GM23338 (cell line): ENCODE measurements at regions not wholly inside any gene's neighbourhood (a gene's known extent, or its start where the extent isn't known, plus 50 kb on each side); places are given as distances from the start of the nearest gene placed in this dataset.

Experiments
- CREB1 ChIP-seq: fragments of 250-450 bp; sonication (Bioruptor Pico); IDR thresholded peaks from 2 replicates; pipeline ENCODE4 v1.5.0; 2020; ENCODE audit warnings: low read depth, mild to moderate bottlenecking, moderate library complexity
- ETS1 ChIP-seq: IDR thresholded peaks from 2 replicates; pipeline ENCODE4 v1.6.1; 2016; ENCODE audit warnings: antibody characterized with exemption
- POLR2AphosphoS5 ChIP-seq: IDR thresholded peaks from 2 replicates; pipeline ENCODE4 v1.6.1; 2016; ENCODE audit warnings: antibody characterized with exemption, low read depth
- REST ChIP-seq: IDR thresholded peaks from one replicate; pipeline ENCODE4 v1.6.1; 2018; ENCODE audit warnings: antibody characterized with exemption; ENCODE audit not compliant: unreplicated experiment
- ZNF331 ChIP-seq: fragments of 250-450 bp; sonication (Bioruptor Pico); IDR thresholded peaks from 2 replicates; pipeline ENCODE4 v1.5.0; 2020; ENCODE audit warnings: low read depth, mild to moderate bottlenecking, moderate library complexity
- TF ChIP-seq, protein P1 (sequence below): fragments of 250-450 bp; sonication (Bioruptor Pico); IDR thresholded peaks from 2 replicates; pipeline ENCODE4 v1.5.0; 2020; ENCODE audit warnings: mild to moderate bottlenecking, moderate library complexity

GRCh38 chr1:4164965-4165364, 264.9 kb upstream of the C1orf174 start (continued):
- TF ChIP-seq REST (no peak), ETS1 (no peak), ZNF331 (CRISPR knock-in tag) (no peak), CREB1 (CRISPR knock-in tag) (no peak), POLR2AphosphoS5 (no peak)
- TF ChIP-seq, protein P1, sequence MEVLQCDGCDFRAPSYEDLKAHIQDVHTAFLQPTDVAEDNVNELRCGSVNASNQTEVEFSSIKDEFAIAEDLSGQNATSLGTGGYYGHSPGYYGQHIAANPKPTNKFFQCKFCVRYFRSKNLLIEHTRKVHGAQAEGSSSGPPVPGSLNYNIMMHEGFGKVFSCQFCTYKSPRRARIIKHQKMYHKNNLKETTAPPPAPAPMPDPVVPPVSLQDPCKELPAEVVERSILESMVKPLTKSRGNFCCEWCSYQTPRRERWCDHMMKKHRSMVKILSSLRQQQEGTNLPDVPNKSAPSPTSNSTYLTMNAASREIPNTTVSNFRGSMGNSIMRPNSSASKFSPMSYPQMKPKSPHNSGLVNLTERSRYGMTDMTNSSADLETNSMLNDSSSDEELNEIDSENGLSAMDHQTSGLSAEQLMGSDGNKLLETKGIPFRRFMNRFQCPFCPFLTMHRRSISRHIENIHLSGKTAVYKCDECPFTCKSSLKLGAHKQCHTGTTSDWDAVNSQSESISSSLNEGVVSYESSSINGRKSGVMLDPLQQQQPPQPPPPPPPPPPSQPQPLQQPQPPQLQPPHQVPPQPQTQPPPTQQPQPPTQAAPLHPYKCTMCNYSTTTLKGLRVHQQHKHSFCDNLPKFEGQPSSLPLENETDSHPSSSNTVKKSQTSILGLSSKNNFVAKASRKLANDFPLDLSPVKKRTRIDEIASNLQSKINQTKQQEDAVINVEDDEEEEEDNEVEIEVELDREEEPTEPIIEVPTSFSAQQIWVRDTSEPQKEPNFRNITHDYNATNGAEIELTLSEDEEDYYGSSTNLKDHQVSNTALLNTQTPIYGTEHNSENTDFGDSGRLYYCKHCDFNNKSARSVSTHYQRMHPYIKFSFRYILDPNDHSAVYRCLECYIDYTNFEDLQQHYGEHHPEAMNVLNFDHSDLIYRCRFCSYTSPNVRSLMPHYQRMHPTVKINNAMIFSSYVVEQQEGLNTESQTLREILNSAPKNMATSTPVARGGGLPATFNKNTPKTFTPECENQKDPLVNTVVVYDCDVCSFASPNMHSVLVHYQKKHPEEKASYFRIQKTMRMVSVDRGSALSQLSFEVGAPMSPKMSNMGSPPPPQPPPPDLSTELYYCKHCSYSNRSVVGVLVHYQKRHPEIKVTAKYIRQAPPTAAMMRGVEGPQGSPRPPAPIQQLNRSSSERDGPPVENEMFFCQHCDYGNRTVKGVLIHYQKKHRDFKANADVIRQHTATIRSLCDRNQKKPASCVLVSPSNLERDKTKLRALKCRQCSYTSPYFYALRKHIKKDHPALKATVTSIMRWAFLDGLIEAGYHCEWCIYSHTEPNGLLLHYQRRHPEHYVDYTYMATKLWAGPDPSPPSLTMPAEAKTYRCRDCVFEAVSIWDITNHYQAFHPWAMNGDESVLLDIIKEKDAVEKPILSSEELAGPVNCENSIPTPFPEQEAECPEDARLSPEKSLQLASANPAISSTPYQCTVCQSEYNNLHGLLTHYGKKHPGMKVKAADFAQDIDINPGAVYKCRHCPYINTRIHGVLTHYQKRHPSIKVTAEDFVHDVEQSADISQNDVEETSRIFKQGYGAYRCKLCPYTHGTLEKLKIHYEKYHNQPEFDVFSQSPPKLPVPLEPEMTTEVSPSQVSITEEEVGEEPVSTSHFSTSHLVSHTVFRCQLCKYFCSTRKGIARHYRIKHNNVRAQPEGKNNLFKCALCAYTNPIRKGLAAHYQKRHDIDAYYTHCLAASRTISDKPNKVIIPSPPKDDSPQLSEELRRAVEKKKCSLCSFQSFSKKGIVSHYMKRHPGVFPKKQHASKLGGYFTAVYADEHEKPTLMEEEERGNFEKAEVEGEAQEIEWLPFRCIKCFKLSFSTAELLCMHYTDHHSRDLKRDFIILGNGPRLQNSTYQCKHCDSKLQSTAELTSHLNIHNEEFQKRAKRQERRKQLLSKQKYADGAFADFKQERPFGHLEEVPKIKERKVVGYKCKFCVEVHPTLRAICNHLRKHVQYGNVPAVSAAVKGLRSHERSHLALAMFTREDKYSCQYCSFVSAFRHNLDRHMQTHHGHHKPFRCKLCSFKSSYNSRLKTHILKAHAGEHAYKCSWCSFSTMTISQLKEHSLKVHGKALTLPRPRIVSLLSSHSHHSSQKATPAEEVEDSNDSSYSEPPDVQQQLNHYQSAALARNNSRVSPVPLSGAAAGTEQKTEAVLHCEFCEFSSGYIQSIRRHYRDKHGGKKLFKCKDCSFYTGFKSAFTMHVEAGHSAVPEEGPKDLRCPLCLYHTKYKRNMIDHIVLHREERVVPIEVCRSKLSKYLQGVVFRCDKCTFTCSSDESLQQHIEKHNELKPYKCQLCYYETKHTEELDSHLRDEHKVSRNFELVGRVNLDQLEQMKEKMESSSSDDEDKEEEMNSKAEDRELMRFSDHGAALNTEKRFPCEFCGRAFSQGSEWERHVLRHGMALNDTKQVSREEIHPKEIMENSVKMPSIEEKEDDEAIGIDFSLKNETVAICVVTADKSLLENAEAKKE (CRISPR knock-in tag): no peak
